ENCODE measurements at regions not wholly inside any gene's neighbourhood (a gene's known extent, or its start where the extent isn't known, plus 50 kb on each side); places are given as distances from the start of the nearest gene placed in this dataset.

GRCh38 chr13:61700181-61700580, 284.5 kb upstream of the PCDH20 start:
- H3K4me3 ChIP-seq: no peak overlapping the region
- TF ChIP-seq, protein P1, sequence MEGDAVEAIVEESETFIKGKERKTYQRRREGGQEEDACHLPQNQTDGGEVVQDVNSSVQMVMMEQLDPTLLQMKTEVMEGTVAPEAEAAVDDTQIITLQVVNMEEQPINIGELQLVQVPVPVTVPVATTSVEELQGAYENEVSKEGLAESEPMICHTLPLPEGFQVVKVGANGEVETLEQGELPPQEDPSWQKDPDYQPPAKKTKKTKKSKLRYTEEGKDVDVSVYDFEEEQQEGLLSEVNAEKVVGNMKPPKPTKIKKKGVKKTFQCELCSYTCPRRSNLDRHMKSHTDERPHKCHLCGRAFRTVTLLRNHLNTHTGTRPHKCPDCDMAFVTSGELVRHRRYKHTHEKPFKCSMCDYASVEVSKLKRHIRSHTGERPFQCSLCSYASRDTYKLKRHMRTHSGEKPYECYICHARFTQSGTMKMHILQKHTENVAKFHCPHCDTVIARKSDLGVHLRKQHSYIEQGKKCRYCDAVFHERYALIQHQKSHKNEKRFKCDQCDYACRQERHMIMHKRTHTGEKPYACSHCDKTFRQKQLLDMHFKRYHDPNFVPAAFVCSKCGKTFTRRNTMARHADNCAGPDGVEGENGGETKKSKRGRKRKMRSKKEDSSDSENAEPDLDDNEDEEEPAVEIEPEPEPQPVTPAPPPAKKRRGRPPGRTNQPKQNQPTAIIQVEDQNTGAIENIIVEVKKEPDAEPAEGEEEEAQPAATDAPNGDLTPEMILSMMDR (IDR thresholded peaks at IDR 0.05 in 4 of 5, conservative IDR thresholded peaks at IDR 0.05 in 1 of 5): no peak
- TF ChIP-seq POLR2A (IDR thresholded peaks at IDR 0.05): no peak
- DNase-seq: no peak
- H3K9me3 ChIP-seq: no peaks in the 10 kb centered on the region
- no peak overlapping the region for H3K27ac ChIP-seq
- intact Hi-C loops (cut with DNase I; ENCODE audit: low total_unique reads): no loop called here
- no peaks in the 10 kb centered on the region for H3K36me3 ChIP-seq
- no peaks in the 10 kb centered on the region for H3K4me1 ChIP-seq
- no peaks in the 10 kb centered on the region for H3K27me3 ChIP-seq
- in situ Hi-C loops (cut with MboI; ENCODE audit: low sequenced_read_pairs in 4 of 4): no loop called here
- ATAC-seq: no peak

DNA sequence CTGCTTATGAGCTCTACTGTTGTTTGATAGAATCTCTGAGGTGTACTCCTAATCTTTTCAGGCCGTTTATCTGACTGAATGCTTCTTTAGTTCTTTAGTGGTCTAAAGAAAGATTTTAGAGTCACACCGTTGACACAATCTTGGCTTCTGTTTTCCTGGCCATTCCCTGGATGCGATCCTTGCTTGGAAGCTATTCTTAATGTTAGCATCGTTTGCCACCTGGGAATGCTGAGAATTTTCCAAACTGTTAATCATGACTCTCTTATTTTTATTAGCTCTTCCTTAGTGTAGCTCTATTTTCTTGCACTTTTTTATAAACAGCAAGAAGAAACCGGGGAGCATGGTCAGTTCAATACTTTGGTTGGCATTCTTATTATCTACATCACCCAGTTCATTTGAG, 281.0 kb upstream of the PCDH20 start:
- no peak overlapping the region for H3K27ac ChIP-seq
- in situ Hi-C loops (cut with MboI; ENCODE audit: low sequenced_read_pairs in 4 of 4): no loop called here
- ATAC-seq (no peak), DNase-seq (no peak)
- H3K4me3 ChIP-seq: no peak overlapping the region
- no peaks in the 10 kb centered on the region for H3K4me1 ChIP-seq
- H3K27me3 ChIP-seq: no peaks in the 10 kb centered on the region
- TF ChIP-seq, protein P1 (IDR thresholded peaks at IDR 0.05 in 4 of 5, conservative IDR thresholded peaks at IDR 0.05 in 1 of 5): no peak
- no peak for TF ChIP-seq POLR2A (IDR thresholded peaks at IDR 0.05)
- H3K36me3 ChIP-seq: no peaks in the 10 kb centered on the region
- no peaks in the 10 kb centered on the region for H3K9me3 ChIP-seq
- intact Hi-C loops (cut with DNase I; ENCODE audit: low total_unique reads): no loop called here

DNA sequence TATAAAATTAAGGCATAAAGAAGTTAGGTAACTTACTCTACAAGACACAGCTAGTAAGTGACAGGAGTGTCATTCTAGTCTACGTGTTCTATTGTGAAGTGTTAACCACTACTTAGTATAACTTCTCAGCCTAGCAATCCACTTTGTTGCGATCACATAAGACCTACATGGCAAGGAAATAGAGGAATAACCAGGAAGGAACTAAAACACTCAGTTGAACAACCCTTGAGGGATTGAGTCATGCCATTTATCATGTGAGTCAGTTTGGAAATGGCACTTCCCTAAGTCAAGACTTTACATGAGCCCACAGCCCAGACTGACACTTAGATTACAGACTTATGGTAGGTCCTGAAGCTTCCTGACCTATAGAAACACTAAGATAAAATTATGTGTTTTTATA, 279.5 kb upstream of the PCDH20 start:
- Histone ChIP-seq H3K4me3 (no peak overlapping the region), H3K27me3 (no peaks in the 10 kb centered on the region), H3K9me3 (no peaks in the 10 kb centered on the region), H3K27ac (no peak overlapping the region), H3K36me3 (no peaks in the 10 kb centered on the region), H3K4me1 (no peaks in the 10 kb centered on the region)
- ATAC-seq (no peak), DNase-seq (no peak)
- no peak for TF ChIP-seq POLR2A (IDR thresholded peaks at IDR 0.05)
- TF ChIP-seq, protein P1 (IDR thresholded peaks at IDR 0.05 in 4 of 5, conservative IDR thresholded peaks at IDR 0.05 in 1 of 5): no peak
- intact Hi-C loops (cut with DNase I; ENCODE audit: low total_unique reads): no loop called here
- in situ Hi-C loops (cut with MboI; ENCODE audit: low sequenced_read_pairs in 4 of 4): no loop called here

GRCh38 chr13:61692691-61693090, 277.0 kb upstream of the PCDH20 start:
- Histone ChIP-seq H3K27ac (no peak overlapping the region), H3K27me3 (no peaks in the 10 kb centered on the region), H3K9me3 (no peaks in the 10 kb centered on the region), H3K4me1 (no peaks in the 10 kb centered on the region), H3K4me3 (no peak overlapping the region), H3K36me3 (no peaks in the 10 kb centered on the region)
- in situ Hi-C loops (cut with MboI; ENCODE audit: low sequenced_read_pairs in 4 of 4): no loop called here
- ATAC-seq: no peak
- DNase-seq: no peak
- intact Hi-C loops (cut with DNase I; ENCODE audit: low total_unique reads): no loop called here
- no peak for TF ChIP-seq POLR2A (IDR thresholded peaks at IDR 0.05)
- TF ChIP-seq, protein P1 (IDR thresholded peaks at IDR 0.05 in 4 of 5, conservative IDR thresholded peaks at IDR 0.05 in 1 of 5): no peak

GRCh38 chr13:61685682-61686012, 270.0 kb upstream of the PCDH20 start:
- Histone ChIP-seq H3K27me3 (no peaks in the 10 kb centered on the region), H3K9me3 (no peaks in the 10 kb centered on the region), H3K27ac (no peak overlapping the region), H3K4me3 (no peak overlapping the region), H3K36me3 (no peaks in the 10 kb centered on the region), H3K4me1 (no peaks in the 10 kb centered on the region)
- DNase-seq (no peak), ATAC-seq (no peak)
- in situ Hi-C loops (cut with MboI; ENCODE audit: low sequenced_read_pairs in 4 of 4) (no loop called here), intact Hi-C loops (cut with DNase I; ENCODE audit: low total_unique reads) (no loop called here)
- TF ChIP-seq POLR2A (IDR thresholded peaks at IDR 0.05): no peak
- TF ChIP-seq, protein P1 (IDR thresholded peaks at IDR 0.05 in 4 of 5, conservative IDR thresholded peaks at IDR 0.05 in 1 of 5): no peak

Data from gastrocnemius medialis (tissue), 4 donors.